GM13977 (cell line): ENCODE measurements at regions not wholly inside any gene's neighbourhood (a gene's known extent, or its start where the extent isn't known, plus 50 kb on each side); places are given as distances from the start of the nearest gene placed in this dataset.

Experiments used
- DNase-seq: peaks from one replicate; pipeline ENCODE4 v3.0.0; 2012; ENCODE audit warnings: low spot score
- in situ Hi-C: fragments of 300-500 bp; cut with MboI; formaldehyde crosslinking; loops from one replicate; pipeline ENCODE4 v1.12.0; 2022; ENCODE audit warnings: low sequenced_read_pairs, low pct_unique_long_range_greater_than_20kb, mixed read lengths, inconsistent platforms; ENCODE audit not compliant: unreplicated experiment
- TF ChIP-seq, protein P1 (sequence below): IDR thresholded peaks from 2 replicates; pipeline ENCODE4 v1.5.1; 2012; ENCODE audit warnings: mild to moderate bottlenecking, control low read depth; ENCODE audit not compliant: insufficient read depth; ENCODE audit errors: extremely low read depth, missing control alignments

DNA sequence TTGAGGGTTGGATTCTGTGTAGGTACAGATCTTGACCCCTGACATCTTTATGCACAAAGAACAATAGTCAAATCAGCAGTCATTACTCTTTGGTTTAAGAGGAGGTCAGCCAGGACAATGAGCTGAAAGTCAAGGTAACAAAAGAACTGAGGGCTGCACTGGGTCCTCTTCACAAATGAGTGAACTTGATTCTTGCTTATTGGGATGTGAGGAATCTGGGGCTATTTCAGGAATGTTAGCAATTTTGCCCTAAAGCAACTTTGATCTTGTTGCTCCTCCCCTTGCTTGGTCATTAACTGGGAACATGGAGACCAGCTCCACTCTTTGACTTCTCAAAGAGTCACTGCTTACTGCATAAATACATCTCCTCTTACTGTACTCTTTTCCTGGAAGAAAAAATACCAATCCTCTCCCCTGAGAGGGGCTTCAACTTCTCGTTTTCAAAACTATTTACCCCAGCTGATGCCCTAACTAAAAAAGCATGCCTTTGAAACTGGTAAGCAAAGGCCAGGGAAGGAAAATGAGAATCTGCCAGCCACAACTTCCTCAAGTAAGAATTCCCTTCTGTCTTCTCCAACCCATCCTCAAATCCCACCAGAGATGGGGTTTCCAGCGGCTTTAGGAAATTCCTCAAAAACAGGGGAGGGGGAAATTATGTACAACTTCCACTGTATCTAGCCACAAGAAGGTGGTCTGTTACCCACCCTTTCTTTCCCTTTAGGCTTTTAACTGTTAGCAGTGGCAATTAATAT, 368.3 kb downstream of the ENC1 start:
- in situ Hi-C loops, result no loop called here
- DNase-seq, result no peak
- TF ChIP-seq, protein P1, sequence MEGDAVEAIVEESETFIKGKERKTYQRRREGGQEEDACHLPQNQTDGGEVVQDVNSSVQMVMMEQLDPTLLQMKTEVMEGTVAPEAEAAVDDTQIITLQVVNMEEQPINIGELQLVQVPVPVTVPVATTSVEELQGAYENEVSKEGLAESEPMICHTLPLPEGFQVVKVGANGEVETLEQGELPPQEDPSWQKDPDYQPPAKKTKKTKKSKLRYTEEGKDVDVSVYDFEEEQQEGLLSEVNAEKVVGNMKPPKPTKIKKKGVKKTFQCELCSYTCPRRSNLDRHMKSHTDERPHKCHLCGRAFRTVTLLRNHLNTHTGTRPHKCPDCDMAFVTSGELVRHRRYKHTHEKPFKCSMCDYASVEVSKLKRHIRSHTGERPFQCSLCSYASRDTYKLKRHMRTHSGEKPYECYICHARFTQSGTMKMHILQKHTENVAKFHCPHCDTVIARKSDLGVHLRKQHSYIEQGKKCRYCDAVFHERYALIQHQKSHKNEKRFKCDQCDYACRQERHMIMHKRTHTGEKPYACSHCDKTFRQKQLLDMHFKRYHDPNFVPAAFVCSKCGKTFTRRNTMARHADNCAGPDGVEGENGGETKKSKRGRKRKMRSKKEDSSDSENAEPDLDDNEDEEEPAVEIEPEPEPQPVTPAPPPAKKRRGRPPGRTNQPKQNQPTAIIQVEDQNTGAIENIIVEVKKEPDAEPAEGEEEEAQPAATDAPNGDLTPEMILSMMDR, result no peak

DNA sequence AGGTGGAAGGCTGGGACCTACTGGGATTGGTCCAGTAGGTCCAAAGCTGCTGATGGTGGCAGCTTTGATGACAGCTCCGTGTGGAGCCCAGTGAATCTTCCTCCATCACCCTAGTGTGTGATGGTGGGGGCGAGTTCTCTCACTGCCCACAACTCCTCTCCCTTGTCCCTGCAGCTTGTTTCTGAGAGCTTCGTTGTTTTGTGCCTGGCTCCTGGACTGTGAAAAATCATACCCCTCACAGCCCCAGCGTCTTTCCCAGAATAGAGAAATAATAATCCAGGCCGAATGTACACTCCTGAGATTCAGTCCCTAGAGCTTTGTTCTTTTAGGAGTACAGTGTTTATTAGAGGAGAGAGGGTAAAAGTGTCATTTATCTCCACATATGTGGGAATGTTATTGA, 372.2 kb downstream of the ENC1 start:
- in situ Hi-C loops, result no loop called here
- no peak for DNase-seq
- TF ChIP-seq, protein P1, result no peak

DNA sequence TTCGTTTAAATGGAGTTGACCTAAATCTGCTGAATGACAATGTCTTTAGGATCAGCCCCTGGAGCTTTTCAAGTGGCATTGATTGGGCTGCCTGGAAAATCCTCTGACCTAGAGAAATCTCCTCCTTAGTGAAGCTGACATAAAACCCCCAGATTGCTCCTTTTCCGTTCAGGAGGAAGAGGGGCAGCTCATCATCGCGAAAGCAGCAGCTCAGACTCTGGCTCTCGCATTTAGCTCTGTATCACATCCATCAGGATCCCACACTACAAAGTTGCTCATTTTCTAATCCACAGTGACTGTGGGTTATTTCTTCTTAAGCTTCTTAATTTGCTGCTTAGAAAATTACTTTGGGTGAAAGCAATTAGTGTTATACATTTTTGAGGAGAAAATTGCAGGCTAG, 373.7 kb downstream of the ENC1 start:
- in situ Hi-C loops, result no loop called here
- no peak for DNase-seq
- TF ChIP-seq, protein P1, result no peak

DNA sequence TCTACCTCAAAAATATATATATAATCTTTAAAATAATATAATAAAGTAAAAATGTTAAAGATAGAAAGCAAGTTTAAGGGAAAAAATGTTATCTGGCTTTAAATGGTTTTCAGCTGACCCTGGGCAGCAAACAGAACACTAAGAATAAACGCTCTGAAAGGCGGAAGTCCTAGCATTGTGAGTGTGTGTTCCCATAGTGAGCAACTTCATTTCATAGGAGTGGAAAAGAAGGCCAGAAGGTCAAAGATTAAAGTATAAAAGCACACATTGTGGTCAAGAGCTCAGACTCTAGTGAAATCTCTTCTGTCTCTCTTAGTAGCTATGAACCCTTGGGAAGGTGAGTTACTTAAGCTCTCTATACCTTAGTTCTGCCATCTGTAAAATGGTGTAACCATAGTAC, 374.4 kb downstream of the ENC1 start:
- TF ChIP-seq, protein P1, result no peak
- DNase-seq, result no peak
- in situ Hi-C loops, result no loop called here

DNA sequence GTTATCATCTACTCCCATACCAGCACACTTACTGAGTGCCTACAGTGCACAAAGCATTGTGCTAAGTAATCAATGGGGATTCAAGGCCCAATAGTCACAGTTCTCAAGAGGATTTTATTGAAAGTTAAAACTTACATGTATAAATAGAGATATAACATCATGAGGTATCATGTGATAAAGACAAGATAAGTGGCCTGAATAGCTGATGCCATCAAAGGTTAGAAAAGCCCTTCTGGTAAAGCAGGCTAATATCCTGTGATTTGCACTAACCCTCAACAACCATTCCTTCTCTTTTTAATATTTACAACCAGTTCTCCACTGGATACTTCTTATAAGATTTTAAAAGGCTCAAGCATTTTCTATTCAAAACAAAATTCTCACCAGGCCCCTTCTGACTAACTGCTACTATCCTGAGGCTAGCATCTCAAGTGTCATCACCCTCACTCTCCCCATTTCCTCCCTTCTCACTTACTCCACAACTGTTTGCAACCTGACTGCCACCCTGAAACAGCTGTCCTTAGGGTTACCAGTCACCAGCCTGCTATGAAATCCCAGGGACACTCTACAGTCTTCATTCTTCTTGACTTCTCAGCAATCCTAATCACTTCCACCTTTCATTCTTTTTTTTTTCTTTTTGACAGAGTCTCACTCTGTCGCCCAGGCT, 377.9 kb downstream of the ENC1 start:
- TF ChIP-seq, protein P1, result no peak
- in situ Hi-C loops, result no loop called here
- no peak for DNase-seq

DNA sequence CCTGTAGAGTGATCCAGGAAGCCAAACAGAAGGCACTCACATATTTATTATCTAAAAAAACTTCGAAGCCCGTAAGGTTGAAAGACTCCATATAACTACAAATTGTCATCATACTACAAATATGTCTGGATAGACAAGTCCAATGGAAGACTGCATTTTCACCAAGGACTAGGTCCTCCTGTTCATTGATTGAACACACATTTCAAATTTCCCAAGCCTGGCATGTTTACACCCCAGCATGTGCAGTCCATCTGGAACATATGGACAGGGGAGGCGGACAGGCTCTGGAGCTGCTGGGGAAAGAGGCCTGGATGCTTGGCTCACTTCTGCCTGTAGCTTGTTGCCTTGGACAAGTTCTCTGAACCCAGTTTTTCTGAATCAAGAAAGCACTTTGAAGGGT, 378.7 kb downstream of the ENC1 start:
- DNase-seq, result no peak
- in situ Hi-C loops, result no loop called here

More for the DNA sequence above, 378.7 kb downstream of the ENC1 start:
- TF ChIP-seq, protein P1, result no peak
